IMR-90 (cell line): ENCODE measurements at regions not wholly inside any gene's neighbourhood (a gene's known extent, or its start where the extent isn't known, plus 50 kb on each side); places are given as distances from the start of the nearest gene placed in this dataset.

ENCODE experiments used
- ATAC-seq: fragments of 200-7000 bp; cut with Tn5 transposase; 2 replicates; pipeline ENCODE4 v1.9.1; 2020; ENCODE audit warnings: low read depth, mild to moderate bottlenecking, moderate library complexity
- BruUV-seq: library from RNA; stranded (reverse); fragments of 400-500 nt; replicated peaks from 2 replicates; lab custom pipeline; 2021; lab: Mats Ljungman, UMichigan
- CTCF ChIA-PET: fragments of 300-600 bp; formaldehyde crosslinking; extraction: SDS; loops from one replicate; lab custom pipeline; 2021; ENCODE audit warnings: antibody characterized with exemption; lab: Yijun Ruan, JAX
- POLR2A ChIA-PET: fragments of 300-600 bp; sonication (Branson Sonifier 250); formaldehyde crosslinking; loops from one replicate; lab custom pipeline; 2022; ENCODE audit warnings: antibody characterized with exemption; ENCODE audit not compliant: unreplicated experiment; lab: Charles Lee
- DNase-seq: peaks from one replicate; pipeline ENCODE4 v3.0.0; 2013
- H2AFZ ChIP-seq: replicated peaks from 2 replicates; pipeline ENCODE3; 2013; ENCODE audit warnings: low read length, mild to moderate bottlenecking; ENCODE audit not compliant: poor library complexity
- H2AK5ac ChIP-seq: 2 replicates; pipeline ENCODE4 v1.6.1; 2013; ENCODE audit warnings: low read depth, low read length, inconsistent platforms
- H2AK9ac ChIP-seq: replicated peaks from 2 replicates; pipeline ENCODE3; 2013; ENCODE audit warnings: mild to moderate bottlenecking, low read depth, low read length, moderate library complexity; ENCODE audit not compliant: poor library complexity
- H2BK120ac ChIP-seq: 2 replicates; pipeline ENCODE4 v1.6.1; 2013; ENCODE audit warnings: low read depth, low read length, inconsistent platforms
- H2BK15ac ChIP-seq: 3 replicates; pipeline ENCODE4 v1.6.1; 2013; ENCODE audit warnings: low read depth, low read length, inconsistent platforms
- H2BK20ac ChIP-seq: 2 replicates; pipeline ENCODE4 v1.6.1; 2013; ENCODE audit warnings: low read depth, mild to moderate bottlenecking, inconsistent platforms, low read length, moderate library complexity
- H2BK5ac ChIP-seq: 2 replicates; pipeline ENCODE4 v1.6.1; 2013; ENCODE audit warnings: mild to moderate bottlenecking, low read depth, low read length, inconsistent platforms; ENCODE audit not compliant: poor library complexity, severe bottlenecking
- H3K14ac ChIP-seq: replicated peaks from 2 replicates; pipeline ENCODE4 v1.6.1; 2013; ENCODE audit warnings: low read depth, low read length, inconsistent platforms
- H3K18ac ChIP-seq: 2 replicates; pipeline ENCODE4 v1.6.1; 2013; ENCODE audit warnings: low read depth, low read length, control low read depth
- H3K23ac ChIP-seq: 2 replicates; pipeline ENCODE4 v1.6.1; 2013; ENCODE audit warnings: low read depth, low read length, inconsistent platforms
- H3K27ac ChIP-seq: 2 replicates; pipeline ENCODE4 v1.5.1; 2013; ENCODE audit warnings: mild to moderate bottlenecking, control low read depth, low read length; ENCODE audit not compliant: insufficient read depth
- H3K27me3 ChIP-seq: 2 replicates; pipeline ENCODE4 v1.6.1; 2013; ENCODE audit warnings: low read length; ENCODE audit not compliant: control insufficient read depth, insufficient read depth
- H3K36me3 ChIP-seq: 2 replicates; pipeline ENCODE4 v1.6.1; 2013; ENCODE audit warnings: low read length, mixed read lengths; ENCODE audit not compliant: control insufficient read depth, insufficient read depth
- H3K4ac ChIP-seq: 2 replicates; pipeline ENCODE4 v1.6.1; 2013; ENCODE audit warnings: low read depth, low read length, inconsistent platforms
- H3K4me1 ChIP-seq: 2 replicates; pipeline ENCODE4 v1.6.1; 2013; ENCODE audit warnings: low read length, mixed read lengths; ENCODE audit not compliant: control insufficient read depth, insufficient read depth
- H3K4me2 ChIP-seq: 2 replicates; pipeline ENCODE4 v1.6.1; 2013; ENCODE audit warnings: low read depth, mild to moderate bottlenecking, control low read depth, low read length, moderate library complexity
- H3K4me3 ChIP-seq: 2 replicates; pipeline ENCODE4 v1.5.1; 2013; ENCODE audit warnings: low read depth, mild to moderate bottlenecking, control low read depth, low read length, moderate library complexity; ENCODE audit not compliant: insufficient read depth
- H3K56ac ChIP-seq: 2 replicates; pipeline ENCODE4 v1.6.1; 2013; ENCODE audit warnings: low read length, inconsistent platforms; ENCODE audit not compliant: insufficient read depth; ENCODE audit errors: extremely low read depth
- H3K79me1 ChIP-seq, 2 experiments: 2 replicates each; pipeline ENCODE4 v1.6.1; 2013; ENCODE audit warnings: low read length in 2 of 2, inconsistent platforms in 1 of 2, low read depth in 1 of 2
- H3K9ac ChIP-seq: 2 replicates; pipeline ENCODE4 v1.6.1; 2013; ENCODE audit warnings: low read depth, low read length, control low read depth
- H3K9me1 ChIP-seq: 2 replicates; pipeline ENCODE4 v1.6.1; 2013; ENCODE audit warnings: low read length, inconsistent platforms; ENCODE audit not compliant: insufficient read depth
- H3K9me3 ChIP-seq: 2 replicates; pipeline ENCODE4 v1.6.1; 2013; ENCODE audit warnings: low read length; ENCODE audit not compliant: control insufficient read depth, insufficient read depth
- H4K20me1 ChIP-seq: 2 replicates; pipeline ENCODE4 v1.6.1; 2013; ENCODE audit warnings: low read length, inconsistent platforms; ENCODE audit not compliant: insufficient read depth
- H4K5ac ChIP-seq: 2 replicates; pipeline ENCODE4 v1.6.1; 2013; ENCODE audit warnings: mild to moderate bottlenecking, low read depth, low read length, control low read depth
- H4K8ac ChIP-seq, 2 experiments: 2 replicates each; pipeline ENCODE4 v1.6.1; 2013; ENCODE audit warnings: low read depth in 2 of 2, low read length in 2 of 2, control low read depth in 1 of 2, inconsistent platforms in 1 of 2
- H4K91ac ChIP-seq: 2 replicates; pipeline ENCODE4 v1.6.1; 2013; ENCODE audit warnings: low read depth, low read length, inconsistent platforms; ENCODE audit not compliant: insufficient read depth
- BHLHE40 ChIP-seq: fragments of 150-350 bp; IDR thresholded peaks from 2 replicates; pipeline ENCODE4 v1.6.1; 2016; ENCODE audit warnings: mild to moderate bottlenecking, low read depth, low read length
- CEBPB ChIP-seq: IDR thresholded peaks from 2 replicates; pipeline ENCODE4 v1.6.1; 2012; ENCODE audit warnings: low read depth, low read length, improper control_type of control experiment
- CHD1 ChIP-seq: IDR thresholded peaks from 2 replicates; pipeline ENCODE4 v1.6.1; 2012; ENCODE audit warnings: low read depth, low read length, improper control_type of control experiment
- CTCF ChIP-seq: conservative IDR thresholded peaks from 2 replicates; pipeline ENCODE4 v1.5.1; 2012; ENCODE audit warnings: mild to moderate bottlenecking, low read depth, low read length, improper control_type of control experiment
- ELK1 ChIP-seq: fragments of 150-350 bp; IDR thresholded peaks from 2 replicates; pipeline ENCODE4 v1.6.1; 2016; ENCODE audit warnings: low read depth, mild to moderate bottlenecking, low read length, moderate library complexity, borderline replicate concordance
- FOS ChIP-seq: fragments of 150-350 bp; IDR thresholded peaks from 2 replicates; pipeline ENCODE4 v1.6.1; 2016; ENCODE audit warnings: low read depth, low read length
- MAFK ChIP-seq: IDR thresholded peaks from 2 replicates; pipeline ENCODE4 v1.6.1; 2012; ENCODE audit warnings: low read depth, low read length, improper control_type of control experiment
- MAZ ChIP-seq: IDR thresholded peaks from 2 replicates; pipeline ENCODE4 v1.6.1; 2012; ENCODE audit warnings: low read depth, mild to moderate bottlenecking, low read length, improper control_type of control experiment, moderate library complexity, borderline replicate concordance
- MXI1 ChIP-seq: IDR thresholded peaks from 2 replicates; pipeline ENCODE4 v1.6.1; 2012; ENCODE audit warnings: low read depth, mild to moderate bottlenecking, low read length, moderate library complexity, borderline replicate concordance
- NFE2L2 ChIP-seq: fragments of 150-350 bp; IDR thresholded peaks from 2 replicates; pipeline ENCODE4 v1.6.1; 2016; ENCODE audit warnings: low read depth, mild to moderate bottlenecking, low read length
- POLR2A ChIP-seq: IDR thresholded peaks from 2 replicates; pipeline ENCODE4 v1.6.1; 2012; ENCODE audit warnings: mild to moderate bottlenecking, low read depth, low read length
- RAD21 ChIP-seq: IDR thresholded peaks from 2 replicates; pipeline ENCODE4 v1.6.1; 2012; ENCODE audit warnings: low read length, improper control_type of control experiment
- RCOR1 ChIP-seq: IDR thresholded peaks from 2 replicates; pipeline ENCODE4 v1.6.1; 2012; ENCODE audit warnings: mild to moderate bottlenecking, low read length, improper control_type of control experiment; ENCODE audit not compliant: insufficient replicate concordance
- RFX5 ChIP-seq: IDR thresholded peaks from 2 replicates; pipeline ENCODE4 v1.8.0; 2012; ENCODE audit warnings: low read depth, mild to moderate bottlenecking, low read length, moderate library complexity
- USF2 ChIP-seq: fragments of 150-350 bp; IDR thresholded peaks from 2 replicates; pipeline ENCODE4 v1.6.1; 2017; ENCODE audit warnings: mild to moderate bottlenecking, antibody characterized with exemption, low read length, low read depth
- WGBS, 2 experiments: methylation state at CpG; one replicate each; pipeline versions ENCODE4 v1.1.5 to v1.1.7; 2013; ENCODE audit warnings: missing lambda C conversion rate in 2 of 2; ENCODE audit not compliant: insufficient read length in 1 of 2; ENCODE audit errors: extremely low coverage in 2 of 2; 5-methylcytosine and 5-hydroxymethylcytosine counted together
- dilution Hi-C: fragments of 300-500 bp; cut with HindIII; formaldehyde crosslinking; loops from one replicate; pipeline ENCODE4 v1.14.3; 2018; ENCODE audit warnings: low sequenced_read_pairs; ENCODE audit not compliant: unreplicated experiment
- in situ Hi-C: fragments of 300-500 bp; cut with MboI; formaldehyde crosslinking; loops from 3 replicates; pipeline ENCODE4 v1.14.3; 2019; ENCODE audit warnings: low sequenced_read_pairs, inconsistent platforms, mixed read lengths
- intact Hi-C: fragments of 100-400 bp; cut with micrococcal nuclease; formaldehyde crosslinking; loops from 2 replicates; pipeline ENCODE4 v1.10.0; 2022

GRCh38 chrX:134163836-134164235 lies 73.1 kb upstream of the CCDC160 start:
- Histone ChIP-seq H3K18ac (no peak overlapping the region), H3K4me3 (no peak overlapping the region), H3K9ac (no peak overlapping the region), H2BK15ac (no peak overlapping the region), H4K8ac (no peak overlapping the region), H4K20me1 (no peaks in the 10 kb centered on the region), H2BK5ac (no peak overlapping the region), H3K36me3 (no peaks in the 10 kb centered on the region), H4K91ac (no peak overlapping the region), H2BK120ac (no peak overlapping the region), H2AK5ac (no peak overlapping the region), H4K5ac (no peak overlapping the region), H3K14ac (no peak overlapping the region), H3K56ac (no peak overlapping the region), H3K27me3 (no peaks in the 10 kb centered on the region; the same call in none of the 2 replicates), H3K4ac (no peak overlapping the region), H3K4me2 (no peak overlapping the region), H3K9me3 (no peaks in the 10 kb centered on the region), H2AK9ac (no peak overlapping the region), H2BK20ac (no peak overlapping the region), H2AFZ (no peak overlapping the region), H3K4me1 (no peaks in the 10 kb centered on the region), H3K27ac (no peak overlapping the region), H3K79me1 (no peaks in the 10 kb centered on the region), H3K23ac (no peak overlapping the region), H3K9me1 (no peaks in the 10 kb centered on the region)
- in situ Hi-C loops: no loop called here
- WGBS, 2 experiments: no CpG with 5 or more reads among the region's 1 CpG
- intact Hi-C loops: no loop called here
- DNase-seq (no peak), ATAC-seq (no peak)
- POLR2A ChIA-PET: no interaction called here
- BruUV-seq: no TSS peak
- dilution Hi-C loops: no loop called here
- TF ChIP-seq CEBPB (no peak), USF2 (no peak), RCOR1 (no peak), POLR2A (no peak), CHD1 (no peak), RFX5 (no peak), MXI1 (no peak), MAZ (no peak), FOS (no peak), CTCF (no peak), ELK1 (no peak), NFE2L2 (no peak), RAD21 (no peak), BHLHE40 (no peak), MAFK (no peak)
- CTCF ChIA-PET: no interaction called here
